WERI-Rb-1 (cell line): ENCODE measurements at regions not wholly inside any gene's neighbourhood (a gene's known extent, or its start where the extent isn't known, plus 50 kb on each side); places are given as distances from the start of the nearest gene placed in this dataset.

Experiments used
- DNase-seq: peaks from one replicate; pipeline ENCODE4 v3.0.0-alpha.2; 2020
- H3K27ac ChIP-seq: fragments of 250-450 bp; sonication (Bioruptor Pico); 2 replicates; pipeline ENCODE4 v1.5.1; 2020; ENCODE audit warnings: mild to moderate bottlenecking, moderate library complexity
- H3K27me3 ChIP-seq: fragments of 250-450 bp; sonication (Bioruptor Pico); 2 replicates; pipeline ENCODE4 v1.5.1; 2021; ENCODE audit warnings: mild to moderate bottlenecking, low read depth, moderate library complexity; ENCODE audit not compliant: insufficient read depth, severe bottlenecking
- H3K36me3 ChIP-seq: fragments of 250-450 bp; sonication (Bioruptor Pico); 2 replicates; pipeline ENCODE4 v1.5.1; 2020; ENCODE audit warnings: mild to moderate bottlenecking, moderate library complexity
- H3K4me3 ChIP-seq: 2 replicates; pipeline ENCODE4 v1.5.1; 2011; ENCODE audit warnings: low read depth, mild to moderate bottlenecking, control low read depth, low read length
- H3K9me3 ChIP-seq: fragments of 250-450 bp; sonication (Bioruptor Pico); 2 replicates; pipeline ENCODE4 v1.5.1; 2021; ENCODE audit warnings: mild to moderate bottlenecking, moderate library complexity; ENCODE audit not compliant: severe bottlenecking
- CTCF ChIP-seq: IDR thresholded peaks from 2 replicates; pipeline ENCODE4 v1.5.1; 2011; ENCODE audit warnings: low read depth, mild to moderate bottlenecking, control low read depth, inconsistent platforms, low read length

- no peak for TF ChIP-seq CTCF
These were observed 114.7 kb upstream of the CELF2 start for GRCh38 chr10:10902951-10903350.

GRCh38 chr10:10903620-10904019 is 114.1 kb upstream of the CELF2 start:
- H3K27me3 ChIP-seq, result no peaks in the 10 kb centered on the region

More at GRCh38 chr10:10902951-10903350, 114.7 kb upstream of the CELF2 start:
- no peaks in the 10 kb centered on the region for H3K27me3 ChIP-seq
- no peak for DNase-seq
- H3K9me3 ChIP-seq, result no peaks in the 10 kb centered on the region
- no peak overlapping the region for H3K27ac ChIP-seq
- no peaks in the 10 kb centered on the region for H3K36me3 ChIP-seq
- no peak overlapping the region for H3K4me3 ChIP-seq

GRCh38 chr10:10910634-10911033 is 107.0 kb upstream of the CELF2 start:
- no peaks in the 10 kb centered on the region for H3K9me3 ChIP-seq
- H3K4me3 ChIP-seq, result no peak overlapping the region
- H3K27ac ChIP-seq, result no peak overlapping the region
- TF ChIP-seq CTCF, result no peak
- H3K27me3 ChIP-seq, result no peaks in the 10 kb centered on the region
- no peak for DNase-seq
- no peaks in the 10 kb centered on the region for H3K36me3 ChIP-seq

More at GRCh38 chr10:10903620-10904019, 114.1 kb upstream of the CELF2 start:
- H3K9me3 ChIP-seq, result no peaks in the 10 kb centered on the region
- H3K27ac ChIP-seq, result no peak overlapping the region
- no peak for TF ChIP-seq CTCF
- H3K4me3 ChIP-seq, result no peak overlapping the region
- DNase-seq, result no peak
- no peaks in the 10 kb centered on the region for H3K36me3 ChIP-seq

- H3K9me3 ChIP-seq, result no peaks in the 10 kb centered on the region
- no peak for TF ChIP-seq CTCF
- DNase-seq, result no peak
- no peaks in the 10 kb centered on the region for H3K27me3 ChIP-seq
- H3K4me3 ChIP-seq, result no peak overlapping the region
- no peaks in the 10 kb centered on the region for H3K36me3 ChIP-seq
- no peak overlapping the region for H3K27ac ChIP-seq
These were observed 106.6 kb upstream of the CELF2 start for GRCh38 chr10:10911035-10911434.

GRCh38 chr10:10911471-10911921 is 106.2 kb upstream of the CELF2 start:
- no peak overlapping the region for H3K27ac ChIP-seq
- DNase-seq, result no peak

More at GRCh38 chr10:10911471-10911921, 106.2 kb upstream of the CELF2 start:
- Histone ChIP-seq H3K9me3 (no peaks in the 10 kb centered on the region), H3K27me3 (no peaks in the 10 kb centered on the region), H3K36me3 (no peaks in the 10 kb centered on the region), H3K4me3 (no peak overlapping the region)
- TF ChIP-seq CTCF, result no peak
